SHP77 treated with DMSO at 0.1 percent for 48 hours (cell line): ENCODE measurements at regions not wholly inside any gene's neighbourhood (a gene's known extent, or its start where the extent isn't known, plus 50 kb on each side); places are given as distances from the start of the nearest gene placed in this dataset.
"Not testable (repeated sequence)": the region's sequence is repeated elsewhere in the genome, so short reads cannot be mapped to it uniquely, and the experiment has no call there.

Experiments
- DNase-seq: peaks from one replicate; lab custom pipeline; 2025; lab: John Stamatoyannopoulos, UW

- not testable (repeated sequence) for DNase-seq
These were observed 162.8 kb upstream of the GJE1 start for GRCh38 chr6:141969768-141970415.

GRCh38 chr6:141969201-141969600 is 163.5 kb upstream of the GJE1 start:
- no peak for DNase-seq

DNA sequence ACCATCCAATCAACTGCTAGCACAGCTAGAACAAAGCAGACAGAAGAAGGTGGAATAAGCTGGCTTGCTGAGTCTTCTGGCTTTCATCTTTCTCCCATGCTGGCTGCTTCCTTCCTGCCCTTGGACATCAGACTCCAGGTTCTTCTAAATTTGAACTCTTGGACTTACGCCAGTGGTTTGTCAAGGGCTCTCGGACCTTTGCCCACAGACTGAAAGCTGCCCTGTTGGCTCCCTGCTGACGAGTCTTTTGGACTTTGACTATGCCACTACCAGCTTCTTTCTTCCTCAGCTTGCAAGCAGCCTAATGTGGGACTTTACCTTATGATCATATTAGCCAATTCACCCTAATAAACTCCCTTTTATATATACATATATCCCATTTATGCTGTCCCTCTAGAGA is 164.1 kb upstream of the GJE1 start:
- no peak for DNase-seq

DNA sequence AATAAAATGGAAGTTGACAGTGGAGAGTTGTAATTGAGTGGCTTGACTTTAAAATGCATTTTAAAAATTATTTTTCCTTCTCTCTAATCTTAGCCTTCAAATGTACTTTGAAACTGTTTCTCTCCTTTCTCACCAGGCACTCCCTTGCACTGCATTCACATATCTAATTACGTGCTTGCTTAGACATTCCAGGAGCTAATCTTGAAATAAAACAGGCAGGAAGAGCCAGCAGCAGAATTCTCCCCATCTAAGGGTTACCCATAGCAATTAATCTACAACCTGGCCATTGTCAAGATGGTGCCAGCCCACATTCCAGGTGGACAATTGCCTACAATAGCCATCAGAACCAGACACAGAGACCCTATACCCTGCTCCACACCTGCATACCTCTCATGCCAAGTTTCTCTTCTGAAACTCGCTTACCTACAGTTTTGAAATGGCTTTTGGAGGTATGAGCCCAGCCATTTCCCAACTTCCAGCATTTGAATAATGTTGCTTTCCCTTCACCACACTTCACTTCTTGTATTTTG is 167.6 kb upstream of the GJE1 start:
- DNase-seq = no peak

DNA sequence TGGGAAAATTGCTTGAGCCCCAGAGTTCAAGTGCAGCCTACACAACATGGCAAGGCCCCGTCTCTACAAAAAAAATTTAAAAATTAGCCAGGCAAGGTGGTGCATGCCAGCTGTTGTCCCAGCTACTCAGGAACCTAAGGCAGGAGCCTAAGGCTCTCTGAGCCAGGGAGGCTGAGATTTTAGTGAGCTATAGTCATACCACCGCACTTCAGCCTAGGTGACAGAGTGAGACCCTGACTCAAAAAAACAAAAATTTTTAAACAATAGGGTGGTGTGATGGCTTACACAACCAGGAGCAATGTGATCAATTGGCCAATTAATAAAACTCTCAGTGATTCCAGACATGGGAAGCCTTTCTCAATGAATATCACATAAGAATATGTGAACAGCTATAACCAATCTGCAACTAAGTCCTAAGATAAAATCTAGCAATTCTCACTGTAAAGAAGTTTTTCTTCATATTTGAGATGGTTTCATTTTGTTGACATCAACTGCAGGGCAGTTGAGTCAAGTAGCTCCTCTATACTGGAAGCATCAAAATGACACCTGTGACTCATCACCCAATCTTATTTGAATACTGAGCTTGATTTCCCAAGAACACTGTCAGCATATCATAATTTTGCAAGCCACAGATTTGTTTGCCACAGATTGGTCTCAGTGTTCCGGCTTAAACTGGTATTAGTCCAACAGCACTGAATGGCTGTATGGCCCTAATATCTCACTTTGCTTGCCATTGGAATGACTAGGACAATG is 169.0 kb upstream of the GJE1 start:
- DNase-seq = no peak

DNA sequence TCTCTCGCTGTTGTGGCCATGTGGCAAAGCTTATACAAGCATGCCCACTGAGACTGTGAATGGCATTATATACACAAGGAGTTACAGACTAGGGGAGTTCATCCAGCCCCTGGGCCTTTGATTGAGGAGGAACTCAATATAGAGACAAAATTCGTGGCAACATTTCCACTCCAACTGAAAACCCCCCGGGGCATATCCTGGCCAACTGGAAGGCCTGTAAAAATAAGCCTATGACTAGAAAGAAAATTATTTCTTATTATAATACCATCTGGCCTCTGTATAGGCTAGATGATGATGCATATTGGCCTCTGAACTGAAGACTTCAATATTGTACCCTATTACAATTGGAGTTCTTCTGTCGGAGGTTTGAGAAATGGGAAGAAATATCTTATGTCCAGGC is 175.5 kb upstream of the GJE1 start:
- no peak for DNase-seq

DNA sequence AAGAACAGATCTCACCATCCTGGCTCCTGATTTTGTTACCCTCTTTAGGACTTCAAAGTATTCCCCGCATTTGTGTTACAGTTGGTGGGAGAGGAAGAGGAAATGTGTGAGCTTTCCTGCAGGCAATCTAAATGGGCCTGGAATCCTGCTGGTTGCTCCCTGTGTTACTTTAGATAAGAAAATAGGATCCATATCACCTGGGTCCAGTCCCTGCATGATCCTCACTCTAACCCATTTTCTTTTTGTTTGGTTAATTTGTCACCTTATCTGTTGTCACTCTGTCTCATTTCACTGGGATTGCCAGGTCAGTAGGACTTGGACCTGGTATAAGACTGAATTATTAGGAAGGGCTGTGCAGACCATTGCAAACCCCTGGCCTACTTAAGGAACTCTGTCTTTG is 175.9 kb upstream of the GJE1 start:
- DNase-seq = no peak

GRCh38 chr6:141956046-141956761 is 176.5 kb upstream of the GJE1 start:
- DNase-seq = peak; percentile 31

- DNase-seq = no peak
These were observed 179.7 kb upstream of the GJE1 start for GRCh38 chr6:141953072-141953471.

GRCh38 chr6:141946502-141946901 is 186.2 kb upstream of the GJE1 start:
- DNase-seq = no peak

GRCh38 chr6:141938664-141939063 is 194.1 kb upstream of the GJE1 start:
- DNase-seq = no peak

DNA sequence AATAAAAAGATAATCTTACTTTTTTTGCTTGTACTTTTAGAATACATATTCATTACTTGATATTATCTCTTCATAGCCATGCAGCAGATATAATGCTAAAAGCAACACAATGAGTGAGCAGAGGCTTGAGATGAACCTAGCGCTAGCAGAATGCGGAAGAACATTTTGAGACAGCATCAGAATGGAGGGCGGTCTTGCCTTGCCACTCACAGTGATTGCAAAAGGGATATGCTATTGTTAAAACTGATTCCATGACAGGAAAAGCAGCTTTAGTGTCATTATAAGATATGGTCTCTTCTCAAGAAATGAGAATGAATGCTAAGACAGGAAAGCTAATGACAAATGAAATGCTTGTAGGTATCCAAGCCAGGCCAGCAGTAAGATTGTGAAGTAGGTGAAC is 200.0 kb upstream of the GJE1 start:
- DNase-seq = no peak

DNA sequence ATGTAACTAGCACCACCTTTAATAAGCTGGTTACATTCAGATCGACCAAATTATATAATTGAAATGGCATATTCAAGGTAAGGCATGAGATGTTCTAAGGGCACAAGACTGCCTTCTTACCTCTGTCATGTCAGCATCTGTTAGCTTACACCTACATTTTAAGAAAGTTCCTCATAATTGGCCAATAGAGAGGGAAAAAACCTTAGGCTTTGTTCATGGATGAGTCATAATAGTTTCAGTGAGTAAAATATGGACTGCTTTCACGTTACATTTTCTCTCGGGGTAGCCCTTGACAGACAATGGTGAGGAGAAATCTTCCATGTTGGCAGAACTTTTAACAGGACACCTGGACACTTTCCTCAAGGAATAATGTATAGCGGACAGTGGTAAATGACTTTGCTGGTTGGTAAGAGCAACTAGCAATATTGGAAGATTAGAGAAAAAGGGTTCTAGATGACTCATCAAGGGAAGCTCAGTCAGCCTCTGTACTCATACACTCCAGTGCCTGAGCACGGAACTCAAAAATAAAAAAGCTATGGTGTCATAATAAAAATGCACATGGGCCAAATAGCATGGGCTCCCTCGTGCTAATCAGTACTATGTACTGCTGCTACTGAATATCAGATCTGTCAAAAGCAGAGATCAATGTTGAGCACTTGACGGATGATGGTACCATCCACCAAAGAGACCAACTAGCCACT is 206.4 kb upstream of the GJE1 start:
- not testable (repeated sequence) for DNase-seq

GRCh38 chr6:141925001-141925400 is 207.7 kb upstream of the GJE1 start:
- DNase-seq = no peak

GRCh38 chr6:141922898-141923297 is 209.8 kb upstream of the GJE1 start:
- no peak for DNase-seq

DNA sequence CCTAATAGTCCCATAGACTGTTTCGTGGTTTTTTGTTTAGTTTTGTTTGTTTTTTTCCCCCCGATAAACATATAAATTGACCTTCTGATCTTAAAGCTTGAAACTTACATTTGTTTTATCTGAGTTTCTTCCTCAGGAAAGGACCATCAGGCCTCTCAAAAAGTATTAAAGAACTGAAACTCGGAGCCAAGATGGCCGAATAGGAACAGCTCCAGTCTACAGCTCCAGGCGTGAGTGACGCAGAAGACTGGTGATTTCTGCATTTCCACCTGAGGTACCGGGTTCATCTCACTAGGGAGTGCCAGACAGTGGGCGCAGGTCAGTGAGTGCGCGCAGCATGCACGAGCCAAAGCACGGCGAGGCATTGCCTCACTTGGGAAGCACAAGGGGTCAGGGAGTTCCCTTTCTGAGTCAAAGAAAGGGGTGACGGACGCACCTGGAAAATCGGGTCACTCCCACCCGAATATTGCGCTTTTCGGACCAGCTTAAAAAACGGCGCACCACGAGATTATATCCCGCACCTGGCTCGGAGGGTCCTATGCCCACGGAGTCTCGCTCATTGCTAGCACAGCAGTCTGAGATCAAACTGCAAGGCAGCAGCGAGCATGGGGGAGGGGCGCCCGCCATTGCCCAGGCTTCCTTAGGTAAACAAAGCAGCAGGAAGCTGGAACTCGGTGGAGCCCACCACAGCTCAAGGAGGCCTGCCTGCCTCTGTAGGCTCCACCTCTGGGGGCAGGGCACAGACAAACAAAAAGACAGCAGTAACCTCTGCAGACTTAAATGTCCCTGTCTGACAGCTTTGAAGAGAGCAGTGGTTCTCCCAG is 215.8 kb upstream of the GJE1 start:
- not testable (repeated sequence) for DNase-seq

DNA sequence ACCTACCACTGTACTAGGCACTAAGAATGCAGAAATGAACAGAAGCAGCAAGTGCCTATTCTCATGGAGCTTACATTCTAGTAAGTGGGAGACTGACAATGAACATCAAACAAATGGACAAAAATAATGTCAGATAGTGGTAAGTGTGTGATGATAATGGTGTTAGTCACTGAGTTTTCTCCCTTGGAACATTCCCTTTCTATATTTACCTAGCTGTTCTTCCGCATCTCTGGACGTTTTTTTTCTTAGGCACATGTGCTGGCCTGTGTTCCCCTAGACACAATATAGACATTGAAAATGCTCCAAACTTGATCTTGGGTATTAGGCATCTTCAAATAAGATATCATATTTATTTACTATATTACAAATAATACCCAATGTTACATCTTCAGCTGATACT is 218.1 kb upstream of the GJE1 start:
- no peak for DNase-seq

- DNase-seq = no peak
These were observed 226.1 kb upstream of the GJE1 start for GRCh38 chr6:141906569-141907080.

GRCh38 chr6:141890661-141891060 is 242.1 kb upstream of the GJE1 start:
- no peak for DNase-seq

DNA sequence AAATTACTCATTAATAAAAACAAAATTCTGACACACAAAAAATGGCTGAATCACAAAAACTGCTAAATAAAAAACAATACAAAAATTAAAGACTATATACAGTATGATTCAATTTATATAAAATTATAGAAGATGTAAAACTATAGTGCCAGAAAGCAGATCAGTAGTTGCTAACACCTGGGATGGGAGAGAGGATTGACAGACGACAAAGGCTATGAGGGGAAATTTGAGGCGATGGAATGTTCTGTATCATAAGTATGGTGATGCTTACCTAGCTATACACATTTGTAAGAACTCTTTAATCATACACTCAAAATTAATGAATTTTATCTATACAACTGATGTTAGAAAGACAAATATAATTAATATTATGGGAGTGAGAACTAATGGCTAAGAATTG is 247.9 kb upstream of the GJE1 start:
- DNase-seq = no peak

DNA sequence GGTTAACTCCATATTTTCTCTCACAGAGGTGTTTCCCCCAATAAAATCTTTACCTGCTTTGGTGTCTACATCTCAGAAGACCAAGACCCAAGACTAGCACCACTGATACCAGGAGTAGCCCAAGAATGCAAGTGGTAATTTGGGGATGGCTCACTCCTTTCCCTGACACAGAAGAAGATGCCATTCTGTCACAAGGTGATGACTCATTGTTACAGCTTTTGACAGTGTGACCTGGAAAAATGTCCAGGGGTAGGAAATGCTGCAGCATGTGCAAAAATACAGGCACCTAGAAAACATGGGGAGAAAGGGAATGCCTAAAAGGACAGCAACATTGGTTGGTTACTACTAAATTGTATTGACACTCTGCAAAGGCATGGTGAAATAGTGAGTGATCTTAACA is 254.0 kb upstream of the GJE1 start:
- DNase-seq = no peak
